Hematopoietic multipotent progenitor cell treated with erythropoietin and hydrocortisone succinate and interleukin-3 and kit ligand, for 8 days (in vitro differentiated cells): ENCODE measurements at regions not wholly inside any gene's neighbourhood (a gene's known extent, or its start where the extent isn't known, plus 50 kb on each side); places are given as distances from the start of the nearest gene placed in this dataset.

Source experiments
- DNase-seq: peaks from one replicate; pipeline ENCODE4 v3.0.0-alpha.2; 2015

- DNase-seq: no peak
Observed at GRCh38 chr2:240299710-240300068, 135.8 kb upstream of the GPC1 start.

- DNase-seq: no peak
Observed at GRCh38 chr2:240300261-240300821, 135.1 kb upstream of the GPC1 start.

- DNase-seq: no peak
Observed at GRCh38 chr2:240300840-240301239, 134.6 kb upstream of the GPC1 start.

- DNase-seq: no peak
Observed at GRCh38 chr2:240301256-240301795, 134.1 kb upstream of the GPC1 start.

GRCh38 chr2:240302041-240302440 lies 133.4 kb upstream of the GPC1 start:
- DNase-seq: no peak

- DNase-seq: no peak
Observed at GRCh38 chr2:240302933-240303595, 132.4 kb upstream of the GPC1 start.

GRCh38 chr2:240303896-240304745 lies 131.3 kb upstream of the GPC1 start:
- DNase-seq: no peak

- DNase-seq: no peak
Observed at GRCh38 chr2:240304746-240305161, 130.7 kb upstream of the GPC1 start.

- DNase-seq: no peak
Observed at GRCh38 chr2:240305369-240305962, 130.0 kb upstream of the GPC1 start.

GRCh38 chr2:240306185-240306584 lies 129.3 kb upstream of the GPC1 start:
- DNase-seq: no peak

GRCh38 chr2:240308111-240308651 lies 127.3 kb upstream of the GPC1 start:
- no peak for DNase-seq

GRCh38 chr2:240309214-240309613 lies 126.2 kb upstream of the GPC1 start:
- DNase-seq: no peak

- no peak for DNase-seq
Observed at GRCh38 chr2:240310201-240310600, 125.3 kb upstream of the GPC1 start.

GRCh38 chr2:240310645-240311044 lies 124.8 kb upstream of the GPC1 start:
- DNase-seq: no peak

- DNase-seq: no peak
Observed at GRCh38 chr2:240311821-240312220, 123.6 kb upstream of the GPC1 start.

GRCh38 chr2:240319221-240319854 lies 116.1 kb upstream of the GPC1 start:
- DNase-seq: no peak

GRCh38 chr2:240319855-240320203 lies 115.6 kb upstream of the GPC1 start:
- no peak for DNase-seq

- no peak for DNase-seq
Observed at GRCh38 chr2:240320204-240320993, 115.1 kb upstream of the GPC1 start.

- no peak for DNase-seq
Observed at GRCh38 chr2:240322231-240322955, 113.1 kb upstream of the GPC1 start.

- no peak for DNase-seq
Observed at GRCh38 chr2:240322991-240323390, 112.5 kb upstream of the GPC1 start.

- no peak for DNase-seq
Observed at GRCh38 chr2:240323601-240324291, 111.7 kb upstream of the GPC1 start.
